IPS-20b (cell line): ENCODE measurements at regions not wholly inside any gene's neighbourhood (a gene's known extent, or its start where the extent isn't known, plus 50 kb on each side); places are given as distances from the start of the nearest gene placed in this dataset.

Source experiments
- H3K27ac ChIP-seq: one replicate; pipeline ENCODE4 v1.5.1; 2013; ENCODE audit warnings: low read length
- H3K27me3 ChIP-seq: 2 replicates; pipeline ENCODE4 v1.6.1; 2013; ENCODE audit warnings: mild to moderate bottlenecking, low read length, inconsistent platforms; ENCODE audit not compliant: insufficient read depth
- H3K36me3 ChIP-seq: 2 replicates; pipeline ENCODE4 v1.6.1; 2013; ENCODE audit warnings: low read depth, mild to moderate bottlenecking, inconsistent platforms, low read length, moderate library complexity; ENCODE audit not compliant: insufficient read depth
- H3K4me1 ChIP-seq: 2 replicates; pipeline ENCODE4 v1.6.1; 2013; ENCODE audit warnings: mild to moderate bottlenecking, control low read depth, inconsistent platforms, low read length, moderate library complexity; ENCODE audit not compliant: insufficient read depth
- H3K4me3 ChIP-seq: 2 replicates; pipeline ENCODE4 v1.5.1; 2013; ENCODE audit warnings: mild to moderate bottlenecking, low read length, inconsistent platforms
- H3K9ac ChIP-seq: 2 replicates; pipeline ENCODE4 v1.6.1; 2013; ENCODE audit warnings: low read depth, mild to moderate bottlenecking, inconsistent platforms, low read length, moderate library complexity
- H3K9me3 ChIP-seq: 2 replicates; pipeline ENCODE4 v1.6.1; 2013; ENCODE audit warnings: mild to moderate bottlenecking, low read depth, low read length, inconsistent platforms; ENCODE audit not compliant: insufficient read depth

GRCh38 chr2:88329815-88330603 lies 122.5 kb downstream of the FOXI3 start:
- 0 out of 2 replicates have a peak overlapping the region, but pooled peaks have one; percentile 28 for H3K4me3 ChIP-seq
- H3K4me1 ChIP-seq = peaks cover 14% of the 10 kb centered on the region; the same call in 1 of the 2 replicates
- no peak overlapping the region for H3K9ac ChIP-seq
- peaks cover 28% of the 10 kb centered on the region; the same call in 1 of the 2 replicates for H3K27me3 ChIP-seq
- no peaks in the 10 kb centered on the region for H3K9me3 ChIP-seq
- no peak overlapping the region for H3K27ac ChIP-seq
- H3K36me3 ChIP-seq = no peaks in the 10 kb centered on the region

- Histone ChIP-seq H3K36me3 (no peaks in the 10 kb centered on the region), H3K9me3 (no peaks in the 10 kb centered on the region), H3K4me3 (no peak overlapping the region), H3K9ac (no peak overlapping the region), H3K4me1 (peaks cover 10% of the 10 kb centered on the region; the same call in 1 of the 2 replicates), H3K27ac (no peak overlapping the region), H3K27me3 (no peaks in the 10 kb centered on the region; the same call in 1 of the 2 replicates)
Measured at GRCh38 chr2:88321449-88322248, 130.8 kb downstream of the FOXI3 start.

GRCh38 chr2:88320076-88320773 lies 132.3 kb downstream of the FOXI3 start:
- Histone ChIP-seq H3K36me3 (no peaks in the 10 kb centered on the region), H3K27ac (no peak overlapping the region), H3K27me3 (no peaks in the 10 kb centered on the region; the same call in 1 of the 2 replicates), H3K9me3 (no peaks in the 10 kb centered on the region), H3K4me3 (no peak overlapping the region), H3K4me1 (peaks cover 10% of the 10 kb centered on the region; the same call in 1 of the 2 replicates), H3K9ac (no peak overlapping the region)

GRCh38 chr2:88318956-88319330 lies 133.6 kb downstream of the FOXI3 start:
- H3K27ac ChIP-seq = no peak overlapping the region
- H3K9me3 ChIP-seq = no peaks in the 10 kb centered on the region
- peaks cover 10% of the 10 kb centered on the region; the same call in 1 of the 2 replicates for H3K4me1 ChIP-seq
- no peak overlapping the region for H3K9ac ChIP-seq
- no peaks in the 10 kb centered on the region for H3K36me3 ChIP-seq
- H3K27me3 ChIP-seq = no peaks in the 10 kb centered on the region; the same call in 1 of the 2 replicates
- H3K4me3 ChIP-seq = no peak overlapping the region

- Histone ChIP-seq H3K4me3 (no peak overlapping the region), H3K27me3 (no peaks in the 10 kb centered on the region; the same call in 1 of the 2 replicates), H3K27ac (no peak overlapping the region), H3K9me3 (no peaks in the 10 kb centered on the region), H3K9ac (no peak overlapping the region), H3K36me3 (no peaks in the 10 kb centered on the region), H3K4me1 (peaks cover 10% of the 10 kb centered on the region; the same call in 1 of the 2 replicates)
Measured at GRCh38 chr2:88318071-88318955, 134.2 kb downstream of the FOXI3 start.

- no peaks in the 10 kb centered on the region for H3K27me3 ChIP-seq
- no peak overlapping the region for H3K9ac ChIP-seq
Measured at GRCh38 chr2:88310787-88311186, 140.6 kb downstream of the THNSL2 start.

GRCh38 chr2:88307817-88308216 lies 137.7 kb downstream of the THNSL2 start:
- H3K9me3 ChIP-seq = no peaks in the 10 kb centered on the region
- no peaks in the 10 kb centered on the region for H3K36me3 ChIP-seq
- no peaks in the 10 kb centered on the region for H3K4me1 ChIP-seq
- H3K9ac ChIP-seq = no peak overlapping the region
- H3K27me3 ChIP-seq = no peaks in the 10 kb centered on the region
- no peak overlapping the region for H3K27ac ChIP-seq
- no peak overlapping the region for H3K4me3 ChIP-seq

More at GRCh38 chr2:88310787-88311186, 140.6 kb downstream of the THNSL2 start:
- H3K9me3 ChIP-seq = no peaks in the 10 kb centered on the region
- H3K36me3 ChIP-seq = no peaks in the 10 kb centered on the region
- H3K4me3 ChIP-seq = no peak overlapping the region
- H3K27ac ChIP-seq = no peak overlapping the region
- no peaks in the 10 kb centered on the region for H3K4me1 ChIP-seq

GRCh38 chr2:88303865-88304264 lies 133.7 kb downstream of the THNSL2 start:
- no peaks in the 10 kb centered on the region for H3K4me1 ChIP-seq
- no peak overlapping the region for H3K27ac ChIP-seq
- no peak overlapping the region for H3K9ac ChIP-seq
- H3K9me3 ChIP-seq = no peaks in the 10 kb centered on the region
- no peaks in the 10 kb centered on the region for H3K27me3 ChIP-seq
- H3K36me3 ChIP-seq = no peaks in the 10 kb centered on the region
- H3K4me3 ChIP-seq = no peak overlapping the region

GRCh38 chr2:88296247-88296646 lies 126.1 kb downstream of the THNSL2 start:
- no peaks in the 10 kb centered on the region for H3K9me3 ChIP-seq
- no peak overlapping the region for H3K27ac ChIP-seq
- H3K27me3 ChIP-seq = no peaks in the 10 kb centered on the region
- no peak overlapping the region for H3K9ac ChIP-seq
- H3K4me1 ChIP-seq = no peaks in the 10 kb centered on the region
- no peak overlapping the region for H3K4me3 ChIP-seq
- H3K36me3 ChIP-seq = no peaks in the 10 kb centered on the region

GRCh38 chr2:88283886-88284592 lies 113.9 kb downstream of the THNSL2 start:
- Histone ChIP-seq H3K9ac (no peak overlapping the region), H3K27ac (no peak overlapping the region), H3K27me3 (no peaks in the 10 kb centered on the region), H3K36me3 (no peaks in the 10 kb centered on the region), H3K4me3 (no peak overlapping the region), H3K4me1 (no peaks in the 10 kb centered on the region), H3K9me3 (no peaks in the 10 kb centered on the region)
